Body of pancreas (tissue), 4 donors: ENCODE measurements at regions not wholly inside any gene's neighbourhood (a gene's known extent, or its start where the extent isn't known, plus 50 kb on each side); places are given as distances from the start of the nearest gene placed in this dataset.
"Not testable (repeated sequence)": the region's sequence is repeated elsewhere in the genome, so short reads cannot be mapped to it uniquely, and the experiment has no call there.

Source experiments
- CTCF ChIP-seq, 7 experiments: fragments of 450-650 bp in 4 of 7; fragments of 200-600 bp in 3 of 7; sonication (generic) in 3 of 7; IDR thresholded peaks; one replicate each; pipeline ENCODE4 v1.5.1; 2016 to 2019; ENCODE audit warnings: antibody characterized with exemption in 7 of 7
- POLR2A ChIP-seq, 3 donors: fragments of 450-650 bp; IDR thresholded peaks; one replicate each; pipeline ENCODE4 v1.6.1; 2016; ENCODE audit warnings: antibody characterized with exemption in 3 of 3, mild to moderate bottlenecking in 2 of 3

GRCh38 chr6:100223952-100224351, 229.9 kb upstream of the MCHR2 start:
- TF ChIP-seq CTCF, POLR2A (IDR thresholded peaks at IDR 0.05): not testable (repeated sequence)
